HCT116 (cell line): ENCODE measurements at regions not wholly inside any gene's neighbourhood (a gene's known extent, or its start where the extent isn't known, plus 50 kb on each side); places are given as distances from the start of the nearest gene placed in this dataset.

Experiments used
- ATAC-seq: fragments of 200-7000 bp; cut with Tn5 transposase; 2 replicates; pipeline ENCODE4 v1.9.1; 2020; ENCODE audit warnings: mild to moderate bottlenecking, moderate library complexity
- BruUV-seq: library from RNA; stranded (reverse); fragments of 400-500 nt; replicated peaks from 2 replicates; lab custom pipeline; 2021; lab: Mats Ljungman, UMichigan
- CTCF ChIA-PET: fragments of 300-600 bp; sonication (Branson Sonifier 250); formaldehyde crosslinking; loops from one replicate; lab custom pipeline; 2021; ENCODE audit warnings: antibody characterized with exemption; lab: Charles Lee
- POLR2A ChIA-PET: fragments of 300-600, 350-600 bp; sonication (Branson Sonifier 250); formaldehyde crosslinking; loops from one replicate; lab custom pipeline; 2021; ENCODE audit warnings: antibody characterized with exemption; lab: Charles Lee
- RAD21 ChIA-PET, 2 experiments: fragments of 300-600 bp; sonication (Branson Sonifier 250); formaldehyde crosslinking; loops; one replicate each; lab custom pipeline; 2023; ENCODE audit warnings: low total read pairs in 2 of 2; ENCODE audit not compliant: uncharacterized antibody in 2 of 2, unreplicated experiment in 2 of 2, low non-redundant PET in 1 of 2; lab: Charles Lee
- DNase-seq: peaks from one replicate; pipeline ENCODE4 v3.0.0-alpha.2; 2010; ENCODE audit warnings: low read depth, low spot score
- H2AFZ ChIP-seq: fragments of 200-600 bp; shearing (Covaris generic), sonication (generic); 2 replicates; pipeline ENCODE4 v1.6.1; 2017; ENCODE audit warnings: low read depth, mixed run types, mixed read lengths, antibody characterized with exemption, low read length; ENCODE audit not compliant: poor library complexity, severe bottlenecking
- H3K27ac ChIP-seq: 2 replicates; pipeline ENCODE4 v1.5.1; 2012; ENCODE audit warnings: low read depth, low read length
- H3K27me3 ChIP-seq: fragments of 200-600 bp; sonication (generic); 2 replicates; pipeline ENCODE4 v1.6.1; 2016; ENCODE audit warnings: mixed run types, low read length, mixed read lengths; ENCODE audit not compliant: insufficient read depth
- H3K36me3 ChIP-seq, 2 experiments: fragments of 200-500 bp in 1 of 2; fragments of 200-600 bp in 1 of 2; sonication (Bioruptor generic) in 1 of 2; sonication (generic) in 1 of 2; 2 replicates each; pipeline versions ENCODE4 v1.5.1 to v1.6.1; 2014 to 2016; ENCODE audit warnings: low read length in 2 of 2, inconsistent platforms in 1 of 2, mixed read lengths in 1 of 2, mixed run types in 1 of 2; ENCODE audit not compliant: insufficient read depth in 2 of 2, control insufficient read depth in 1 of 2
- H3K4me1 ChIP-seq, 2 experiments: fragments of 200-600 bp in 1 of 2; sonication (generic) in 1 of 2; 2 replicates each; pipeline versions ENCODE4 v1.5.1 to v1.6.1; 2012 to 2017; ENCODE audit warnings: low read length in 2 of 2, inconsistent platforms in 1 of 2, mild to moderate bottlenecking in 1 of 2, mixed read lengths in 1 of 2, mixed run types in 1 of 2, moderate library complexity in 1 of 2; ENCODE audit not compliant: insufficient read depth in 2 of 2, control insufficient read depth in 1 of 2
- H3K4me2 ChIP-seq: fragments of 200-600 bp; sonication (generic); 2 replicates; pipeline ENCODE4 v1.6.1; 2017; ENCODE audit warnings: mixed run types, low read length, mixed read lengths
- H3K4me3 ChIP-seq, 2 experiments: fragments of 200-600 bp in 1 of 2; sonication (generic) in 1 of 2; replicated peaks in 1 of 2; 2 replicates each; pipeline ENCODE4 v1.5.1; 2011 to 2016; ENCODE audit warnings: low read length in 2 of 2, control low read depth in 1 of 2, low read depth in 1 of 2, mild to moderate bottlenecking in 1 of 2, mixed read lengths in 1 of 2, mixed run types in 1 of 2
- H3K79me2 ChIP-seq: fragments of 200-600 bp; sonication (generic); 2 replicates; pipeline ENCODE4 v1.6.1; 2017; ENCODE audit warnings: mild to moderate bottlenecking, mixed run types, low read length, moderate library complexity, mixed read lengths; ENCODE audit not compliant: insufficient read depth
- H3K9ac ChIP-seq: fragments of 200-600 bp; sonication (generic); 2 replicates; pipeline ENCODE4 v1.6.1; 2016; ENCODE audit warnings: low read length, mixed read lengths
- H3K9me2 ChIP-seq: fragments of 200-600 bp; sonication (generic), shearing (Covaris generic); 2 replicates; pipeline ENCODE4 v1.6.1; 2017; ENCODE audit warnings: mixed run types, mild to moderate bottlenecking, moderate library complexity; ENCODE audit not compliant: insufficient read depth
- H3K9me3 ChIP-seq, 2 experiments: fragments of 200-500 bp in 1 of 2; fragments of 200-600 bp in 1 of 2; sonication (Bioruptor generic) in 1 of 2; sonication (generic) in 1 of 2; 2 replicates each; pipeline ENCODE4 v1.6.1; 2014 to 2017; ENCODE audit warnings: low read length in 2 of 2, mixed read lengths in 2 of 2, inconsistent platforms in 1 of 2, low read depth in 1 of 2, mild to moderate bottlenecking in 1 of 2, mixed run types in 1 of 2, moderate library complexity in 1 of 2; ENCODE audit not compliant: control insufficient read depth in 1 of 2, insufficient read depth in 1 of 2
- H4K20me1 ChIP-seq: fragments of 200-600 bp; sonication (generic), shearing (Covaris generic); 2 replicates; pipeline ENCODE4 v1.6.1; 2017; ENCODE audit warnings: mixed run types, mild to moderate bottlenecking, moderate library complexity; ENCODE audit not compliant: insufficient read depth
- ATF3 ChIP-seq: IDR thresholded peaks from 2 replicates; pipeline ENCODE4 v1.6.1; 2012
- CBX3 ChIP-seq: IDR thresholded peaks from 2 replicates; pipeline ENCODE4 v1.6.1; 2012; ENCODE audit warnings: low read depth
- CEBPB ChIP-seq: IDR thresholded peaks from 2 replicates; pipeline ENCODE4 v1.6.1; 2012; ENCODE audit warnings: low read depth
- CTCF ChIP-seq, 3 experiments: fragments of 200-600 bp in 1 of 3; sonication (generic) in 1 of 3; IDR thresholded peaks in 2 of 3; conservative IDR thresholded peaks in 1 of 3; 2 replicates each; pipeline ENCODE4 v1.5.1; 2012 to 2017; ENCODE audit warnings: low read depth in 2 of 3, low read length in 2 of 3, antibody characterized with exemption in 1 of 3, borderline replicate concordance in 1 of 3, control low read depth in 1 of 3, mild to moderate bottlenecking in 1 of 3, mixed read lengths in 1 of 3, mixed run types in 1 of 3, moderate library complexity in 1 of 3; ENCODE audit not compliant: insufficient read depth in 1 of 3
- ELF1 ChIP-seq: IDR thresholded peaks from 2 replicates; pipeline ENCODE4 v1.6.1; 2012; ENCODE audit warnings: low read depth, borderline replicate concordance
- EZH2phosphoT487 ChIP-seq: fragments of 200-600 bp; IDR thresholded peaks from 2 replicates; pipeline ENCODE4 v1.6.1; 2018; ENCODE audit warnings: antibody characterized with exemption, borderline replicate concordance
- FOSL1 ChIP-seq: IDR thresholded peaks from 2 replicates; pipeline ENCODE4 v1.6.1; 2012; ENCODE audit warnings: low read depth
- JUND ChIP-seq: IDR thresholded peaks from 2 replicates; pipeline ENCODE4 v1.6.1; 2012
- MAX ChIP-seq: IDR thresholded peaks from 2 replicates; pipeline ENCODE4 v1.6.1; 2012
- POLR2A ChIP-seq: IDR thresholded peaks from 2 replicates; pipeline ENCODE4 v1.7.0; 2011; ENCODE audit warnings: borderline replicate concordance; ENCODE audit not compliant: insufficient read depth, insufficient read length; ENCODE audit errors: extremely low read depth
- POLR2AphosphoS5 ChIP-seq: IDR thresholded peaks from 2 replicates; pipeline ENCODE4 v1.6.1; 2011; ENCODE audit warnings: mild to moderate bottlenecking, low read depth, low read length, moderate library complexity
- RAD21 ChIP-seq: IDR thresholded peaks from 2 replicates; pipeline ENCODE4 v1.6.1; 2012; ENCODE audit warnings: low read depth, mild to moderate bottlenecking
- REST ChIP-seq: IDR thresholded peaks from 2 replicates; pipeline ENCODE4 v1.6.1; 2012; ENCODE audit warnings: low read depth
- SIN3A ChIP-seq: IDR thresholded peaks from 2 replicates; pipeline ENCODE4 v1.6.1; 2012; ENCODE audit warnings: low read depth
- SP1 ChIP-seq: IDR thresholded peaks from 2 replicates; pipeline ENCODE4 v1.6.1; 2012; ENCODE audit warnings: low read depth
- SRF ChIP-seq: IDR thresholded peaks from 2 replicates; pipeline ENCODE4 v1.6.1; 2012; ENCODE audit warnings: low read depth
- TCF7L2 ChIP-seq: IDR thresholded peaks from 2 replicates; pipeline ENCODE4 v1.7.0; 2011; ENCODE audit warnings: borderline replicate concordance, inconsistent platforms; ENCODE audit not compliant: insufficient read depth, insufficient read length; ENCODE audit errors: extremely low read depth
- YY1 ChIP-seq: IDR thresholded peaks from 2 replicates; pipeline ENCODE4 v1.6.1; 2011; ENCODE audit warnings: low read length, low read depth, moderate library complexity, mild to moderate bottlenecking; ENCODE audit not compliant: insufficient replicate concordance; ENCODE audit errors: extremely low read depth
- ZBTB33 ChIP-seq: IDR thresholded peaks from 2 replicates; pipeline ENCODE4 v1.6.1; 2011; ENCODE audit warnings: mild to moderate bottlenecking, low read length, moderate library complexity; ENCODE audit not compliant: insufficient replicate concordance; ENCODE audit errors: extremely low read depth
- ZFX ChIP-seq: fragments of 450-650 bp; IDR thresholded peaks from 2 replicates; pipeline ENCODE4 v1.6.1; 2017
- intact Hi-C: fragments of 100-400 bp; cut with micrococcal nuclease; formaldehyde crosslinking; loops from 2 replicates; pipeline ENCODE4 v1.10.0; 2022

GRCh38 chr3:87856126-87856525, 202.7 kb downstream of the CGGBP1 start:
- ChIA-PET RAD21 (no interaction called here), CTCF (no interaction called here), POLR2A (no interaction called here)
- no peaks in the 10 kb centered on the region for H3K4me1 ChIP-seq
- H3K79me2 ChIP-seq, result no peaks in the 10 kb centered on the region
- no peak overlapping the region for H3K9ac ChIP-seq
- H3K27ac ChIP-seq, result no peak overlapping the region
- no peak overlapping the region for H2AFZ ChIP-seq
- H3K4me2 ChIP-seq, result no peak overlapping the region
- no peak overlapping the region for H3K4me3 ChIP-seq
- BruUV-seq, result no TSS peak
- intact Hi-C loops, result no loop called here
- no peaks in the 10 kb centered on the region for H3K36me3 ChIP-seq
- H3K27me3 ChIP-seq, result no peaks in the 10 kb centered on the region
- H4K20me1 ChIP-seq, result no peaks in the 10 kb centered on the region
- ATAC-seq (no peak), DNase-seq (no peak)
- no peaks in the 10 kb centered on the region for H3K9me3 ChIP-seq
- no peaks in the 10 kb centered on the region for H3K9me2 ChIP-seq
- no peak for TF ChIP-seq SIN3A
- TF ChIP-seq CTCF (IDR thresholded peaks at IDR 0.05 in 2 of 3, conservative IDR thresholded peaks at IDR 0.05 in 1 of 3; ENCODE audit: borderline replicate concordance in 1 of 3, insufficient read depth in 1 of 3, low read depth in 2 of 3, low read length in 2 of 3), result no peak
- TF ChIP-seq EZH2phosphoT487, result no peak
- TF ChIP-seq SP1, result no peak
- TF ChIP-seq ZFX, result no peak
- no peak for TF ChIP-seq TCF7L2
- no peak for TF ChIP-seq YY1
- TF ChIP-seq ELF1, result no peak
- TF ChIP-seq ATF3, result no peak
- no peak for TF ChIP-seq CBX3
- no peak for TF ChIP-seq FOSL1
- no peak for TF ChIP-seq RAD21
- no peak for TF ChIP-seq ZBTB33
- no peak for TF ChIP-seq MAX
- no peak for TF ChIP-seq CEBPB
- no peak for TF ChIP-seq POLR2AphosphoS5
- no peak for TF ChIP-seq REST
- TF ChIP-seq JUND, result no peak
- TF ChIP-seq SRF, result no peak
- no peak for TF ChIP-seq POLR2A
- TF ChIP-seq, all 23 proteins: peak for 0
